Tongue (tissue), 1 donor: ENCODE measurements at regions not wholly inside any gene's neighbourhood (a gene's known extent, or its start where the extent isn't known, plus 50 kb on each side); places are given as distances from the start of the nearest gene placed in this dataset.

Experiments used
- DNase-seq: peaks from one replicate; pipeline ENCODE4 v3.0.0-alpha.2; 2015

DNA sequence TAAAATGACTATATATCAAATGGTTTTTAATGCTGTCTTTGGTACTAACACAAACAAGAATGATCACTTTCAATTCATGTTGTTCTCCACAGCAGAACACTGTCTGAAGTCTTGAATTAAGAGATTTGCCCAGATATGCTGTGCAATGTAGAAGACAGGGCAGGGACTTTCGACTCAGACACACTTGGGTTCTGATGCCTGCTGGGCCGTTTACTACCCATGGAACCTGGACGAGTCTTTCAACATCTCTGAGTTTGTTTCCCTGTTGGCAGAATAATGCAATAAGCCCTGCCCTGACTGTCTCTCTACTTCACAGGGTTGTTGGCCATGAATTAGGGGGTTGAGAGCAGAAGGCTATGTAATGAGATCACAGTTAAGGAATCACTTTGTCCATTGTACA is 162.6 kb upstream of the TMPO start:
- DNase-seq, result no peak

DNA sequence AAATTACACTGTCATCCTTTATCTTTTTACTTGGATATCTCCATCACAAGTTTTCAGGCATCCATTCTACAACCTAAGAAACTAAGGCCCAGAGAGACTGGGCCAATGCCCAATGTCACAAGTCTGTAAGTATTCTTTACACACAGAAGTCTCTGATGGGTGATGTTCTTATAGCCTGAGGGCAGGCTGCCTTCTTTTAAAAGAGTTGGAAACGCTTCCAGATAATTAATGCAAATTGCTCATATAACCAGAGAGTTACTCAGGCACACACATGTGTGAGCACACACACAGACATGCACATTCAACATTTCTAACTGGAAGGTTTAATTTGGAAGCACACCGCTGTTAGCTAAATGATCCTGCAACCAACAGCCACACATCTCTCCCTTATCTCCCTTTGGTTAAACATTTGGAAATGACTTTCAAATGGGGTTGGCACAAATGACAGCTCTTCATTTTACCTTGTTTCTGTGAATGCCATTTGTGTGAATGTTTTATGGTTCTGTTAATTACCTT is 160.8 kb upstream of the TMPO start:
- no peak for DNase-seq

DNA sequence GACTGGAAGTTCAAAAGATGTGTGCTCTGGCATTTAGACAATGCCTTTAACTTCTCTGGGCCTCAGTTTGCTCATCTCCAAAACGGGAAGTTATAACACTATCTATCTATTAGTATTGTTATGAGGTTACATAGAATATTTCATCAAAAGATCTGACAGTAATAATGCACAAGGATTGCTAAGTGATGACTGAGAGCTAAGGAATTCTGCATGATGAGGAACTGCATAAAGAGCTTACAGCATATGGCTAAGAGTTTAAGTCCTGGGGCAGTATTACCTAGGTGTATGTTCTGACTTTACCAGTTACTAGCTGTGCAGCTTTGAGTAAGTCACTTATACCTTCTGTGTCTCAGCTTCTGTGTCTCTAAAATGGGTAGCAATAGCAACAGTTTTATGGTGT is 160.1 kb upstream of the TMPO start:
- no peak for DNase-seq

DNA sequence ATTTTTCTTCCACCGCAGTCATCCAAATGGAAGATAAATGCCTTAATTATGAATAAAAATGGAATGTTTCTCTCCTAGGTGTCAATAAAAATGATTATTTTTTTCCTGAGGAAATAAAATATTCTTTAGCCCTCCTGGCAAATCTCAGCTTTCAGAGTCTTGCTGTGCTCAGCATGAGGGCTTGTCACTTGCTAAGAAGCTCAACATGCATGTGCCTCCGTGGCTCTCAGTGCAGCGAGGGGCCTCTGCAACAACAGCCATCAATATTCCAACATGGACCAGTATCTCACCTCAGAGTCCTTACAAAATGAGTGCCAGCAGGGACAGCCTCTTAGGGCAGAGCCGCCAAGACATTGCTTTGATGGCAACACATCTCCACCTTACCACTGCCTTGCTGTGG is 159.5 kb upstream of the TMPO start:
- no peak for DNase-seq

DNA sequence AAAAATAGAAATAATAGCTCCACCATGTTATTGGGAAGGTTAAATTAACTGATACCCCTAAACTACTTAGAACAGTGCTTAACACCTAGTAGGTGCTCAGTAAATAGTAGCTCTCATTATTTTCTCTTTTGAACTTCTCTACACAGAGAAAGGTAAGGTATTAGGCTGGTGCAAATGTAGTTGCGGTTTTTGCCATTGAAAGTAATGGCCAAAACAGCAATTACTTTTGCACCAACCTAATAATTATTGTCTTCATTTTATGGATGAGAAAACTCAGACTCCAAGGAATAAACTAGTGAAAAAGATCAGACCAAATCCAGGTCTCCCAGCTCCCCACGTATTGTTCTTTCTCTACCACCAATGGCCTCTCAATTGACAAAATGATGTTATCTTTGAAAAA is 157.2 kb upstream of the TMPO start:
- DNase-seq, result no peak

DNA sequence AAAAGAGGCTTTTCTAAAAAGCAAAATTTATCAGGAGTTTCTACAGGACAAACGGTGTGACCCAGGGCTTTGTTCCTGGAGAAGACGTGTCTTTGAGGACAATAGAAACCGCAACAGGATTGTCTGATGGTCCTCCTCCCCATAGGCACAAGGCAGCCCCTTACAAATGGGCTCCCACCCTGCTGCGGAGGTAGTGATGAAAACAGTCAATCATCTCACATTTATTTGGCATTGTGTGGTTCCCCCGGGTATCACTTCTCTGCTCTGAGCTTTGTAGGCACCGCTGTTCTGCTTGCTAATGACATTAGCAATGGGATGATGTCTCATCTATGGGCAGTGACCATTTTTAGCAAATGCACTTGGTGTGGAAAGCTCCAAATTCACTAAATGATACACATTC is 155.5 kb upstream of the TMPO start:
- DNase-seq, result no peak

DNA sequence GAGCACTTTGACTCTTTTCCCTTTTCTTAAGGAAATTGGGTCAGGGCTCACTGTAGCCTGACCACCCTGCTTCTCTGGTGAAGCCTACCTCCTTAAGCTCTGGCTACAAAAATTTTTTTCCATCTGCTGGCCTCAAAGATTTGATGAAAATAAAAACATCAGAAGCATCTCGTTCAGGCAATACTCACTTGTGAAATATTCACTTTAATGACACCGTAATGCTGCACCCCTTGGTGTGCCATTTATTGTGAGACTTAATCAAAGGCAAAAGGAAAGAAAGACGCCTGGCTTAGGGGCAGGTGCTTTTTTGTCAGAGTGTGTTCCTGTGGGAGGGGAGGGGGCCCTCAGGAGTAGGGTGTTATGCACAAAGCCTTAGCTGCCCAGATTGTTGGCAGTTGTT is 155.0 kb upstream of the TMPO start:
- no peak for DNase-seq

DNA sequence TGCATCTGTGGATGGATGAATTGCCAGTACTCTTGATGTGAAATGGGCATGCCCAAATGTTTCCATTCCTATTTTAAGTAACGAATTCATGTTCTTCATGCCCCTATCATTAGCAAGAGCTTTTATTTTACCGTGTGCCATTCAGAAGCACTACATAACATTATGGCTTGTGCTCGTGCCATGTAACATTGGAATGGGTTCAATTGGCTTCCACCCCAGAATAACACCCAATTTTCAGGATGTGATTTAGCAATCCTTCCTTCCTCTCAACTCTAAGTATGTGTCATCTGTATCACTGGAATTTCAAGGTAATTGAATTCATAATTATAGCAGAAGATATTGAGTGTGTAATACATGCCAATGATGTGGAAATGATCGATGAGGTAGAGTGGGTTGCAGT is 145.8 kb upstream of the TMPO start:
- DNase-seq, result no peak

DNA sequence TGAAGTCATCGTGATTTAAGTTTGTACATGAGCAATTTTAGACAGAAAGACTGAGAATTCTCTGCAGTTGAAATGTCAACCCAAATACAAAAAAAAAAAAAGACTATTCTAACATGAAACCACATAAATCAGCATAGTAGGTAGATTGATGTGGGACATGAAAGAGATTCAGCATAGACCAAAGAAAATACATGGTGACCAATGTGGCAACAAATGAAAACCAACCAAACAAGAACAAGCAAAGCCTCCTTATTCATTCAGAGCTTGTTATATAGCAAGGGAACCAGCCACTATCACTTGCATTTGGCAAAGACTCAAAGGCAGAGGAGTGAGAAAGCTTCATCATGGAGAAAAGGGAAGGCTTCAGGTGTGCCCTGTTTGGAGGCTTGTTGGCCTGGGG is 144.4 kb upstream of the TMPO start:
- no peak for DNase-seq

DNA sequence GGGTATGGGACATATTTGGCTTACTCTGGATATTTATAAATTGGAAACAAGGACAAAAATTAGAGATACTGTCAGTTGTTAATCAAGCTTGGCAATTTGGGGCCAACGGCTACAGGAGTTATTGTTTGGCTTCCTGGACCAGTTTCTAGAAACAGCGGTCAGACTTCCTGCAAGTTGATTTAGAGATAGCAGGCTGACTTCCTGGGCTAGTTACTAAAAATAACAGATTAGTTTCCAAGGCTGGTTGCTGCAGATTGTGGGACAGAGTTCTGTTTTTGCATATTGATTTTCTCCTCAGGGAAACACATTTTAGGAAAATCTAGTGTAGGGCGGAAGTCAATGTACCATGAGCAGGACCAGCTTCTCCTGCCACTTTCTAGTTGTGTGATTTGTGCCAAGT is 144.0 kb upstream of the TMPO start:
- DNase-seq, result no peak

DNA sequence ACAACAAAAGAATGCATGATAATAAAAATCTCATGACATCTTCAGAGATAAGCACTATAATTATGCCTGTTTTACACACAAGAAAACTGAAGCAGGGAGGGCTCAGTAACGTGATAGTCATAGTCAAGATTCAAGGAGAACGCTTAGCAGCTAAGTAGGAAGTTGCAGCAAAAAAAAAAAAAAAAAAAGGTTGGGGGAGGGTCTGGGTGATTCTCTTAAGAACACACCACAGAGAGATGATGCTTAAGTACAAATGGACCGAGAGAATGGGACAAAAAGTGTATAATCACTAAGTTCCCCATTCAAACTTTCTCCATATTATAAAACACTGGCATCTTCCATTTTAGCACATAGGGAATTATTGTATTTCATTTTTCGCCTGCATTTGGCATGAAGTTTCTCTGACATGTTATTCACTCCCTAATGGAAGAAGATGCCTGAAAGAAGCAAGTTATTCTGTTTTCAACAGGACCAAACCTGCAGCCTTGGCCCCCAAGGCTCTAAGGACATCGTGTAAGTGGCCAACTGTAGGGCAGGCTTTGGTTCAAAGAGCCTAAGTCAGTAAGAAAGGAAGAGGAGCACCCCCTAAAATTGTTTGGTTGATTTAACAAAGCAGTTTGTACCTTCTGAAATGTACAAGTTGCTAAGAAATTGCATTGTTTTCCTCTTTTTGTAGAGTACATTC is 142.9 kb upstream of the TMPO start:
- DNase-seq, result no peak

DNA sequence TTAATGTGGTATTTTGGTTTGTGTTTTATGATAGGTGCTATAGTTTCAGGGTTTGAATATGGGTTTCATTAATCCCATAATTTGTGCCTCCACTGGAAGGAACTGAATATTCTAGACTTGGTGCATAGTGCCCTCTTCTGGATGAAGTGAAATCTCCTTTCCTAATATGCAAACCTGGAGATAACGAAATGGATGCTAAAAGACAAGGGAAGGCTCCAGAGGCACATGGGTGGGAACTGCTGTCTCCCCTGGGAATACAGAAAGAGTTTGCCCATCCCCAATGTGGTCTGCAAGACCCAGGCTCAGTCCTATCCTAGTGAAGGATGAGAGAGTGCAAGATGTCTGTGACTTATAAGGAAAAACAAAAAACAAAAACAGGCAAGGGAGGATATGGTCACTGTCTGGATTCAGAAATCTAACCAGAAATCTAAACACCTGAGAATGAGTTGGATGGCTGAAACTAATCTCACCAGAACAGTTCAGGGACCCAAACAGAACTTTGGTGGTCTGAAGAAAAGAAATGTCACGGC is 142.3 kb upstream of the TMPO start:
- DNase-seq, result peak; percentile 76

DNA sequence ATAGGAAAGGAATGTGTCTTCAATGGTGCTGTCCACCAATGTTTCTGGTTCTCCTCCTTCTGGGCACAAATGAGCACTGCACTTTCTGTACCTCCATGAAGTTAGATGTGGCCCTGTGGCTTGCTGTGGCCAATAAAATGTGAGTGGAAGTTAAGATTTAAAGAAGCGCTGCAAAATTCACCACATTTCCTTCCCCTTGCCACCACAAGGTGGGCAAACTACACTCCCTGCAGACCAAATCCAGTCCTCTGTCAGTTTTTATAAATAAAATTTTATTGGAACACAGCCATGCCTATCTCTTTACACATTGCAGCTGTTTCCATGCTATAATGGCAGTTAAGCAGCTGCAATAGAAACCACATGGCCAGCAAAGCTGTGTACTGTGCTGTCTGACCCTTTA is 141.4 kb upstream of the TMPO start:
- DNase-seq, result peak; percentile 83

DNA sequence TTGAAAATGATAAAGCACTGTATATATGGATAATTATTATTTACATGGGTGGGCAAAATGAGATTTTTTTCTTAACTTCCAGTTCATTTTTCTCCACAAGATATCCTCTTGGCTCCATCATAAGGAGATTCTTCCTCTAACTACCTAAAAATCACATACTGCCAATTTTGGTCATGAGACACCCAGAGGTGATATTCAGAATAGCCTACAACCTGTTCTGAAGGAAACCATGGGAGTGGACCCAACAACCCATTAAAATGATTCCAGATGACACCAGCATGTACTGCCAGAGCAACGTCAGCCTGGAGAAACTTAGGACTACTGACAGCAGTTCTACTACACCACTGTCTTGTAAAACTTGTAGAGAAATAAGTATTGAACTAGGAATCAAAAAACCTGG is 136.3 kb upstream of the TMPO start:
- DNase-seq, result no peak

DNA sequence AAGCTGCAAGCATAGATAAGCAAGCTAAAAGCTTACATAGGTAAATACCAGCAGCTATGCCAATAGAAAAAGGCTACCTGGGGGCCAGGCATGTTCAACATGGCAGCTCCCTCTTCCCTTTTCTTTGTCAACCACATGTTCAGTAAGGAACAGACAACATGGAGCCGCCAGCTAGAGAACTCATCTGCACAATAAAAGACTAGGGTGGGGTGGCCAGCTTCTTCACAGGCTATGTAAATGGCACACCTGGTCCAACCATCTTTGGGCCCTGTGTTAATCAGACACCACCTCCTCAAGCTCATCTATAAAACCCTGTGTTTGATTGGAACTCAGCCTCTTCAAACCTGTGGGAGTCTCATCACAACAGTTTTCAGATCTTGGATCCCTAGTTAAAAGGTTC is 129.7 kb upstream of the TMPO start:
- DNase-seq, result no peak

DNA sequence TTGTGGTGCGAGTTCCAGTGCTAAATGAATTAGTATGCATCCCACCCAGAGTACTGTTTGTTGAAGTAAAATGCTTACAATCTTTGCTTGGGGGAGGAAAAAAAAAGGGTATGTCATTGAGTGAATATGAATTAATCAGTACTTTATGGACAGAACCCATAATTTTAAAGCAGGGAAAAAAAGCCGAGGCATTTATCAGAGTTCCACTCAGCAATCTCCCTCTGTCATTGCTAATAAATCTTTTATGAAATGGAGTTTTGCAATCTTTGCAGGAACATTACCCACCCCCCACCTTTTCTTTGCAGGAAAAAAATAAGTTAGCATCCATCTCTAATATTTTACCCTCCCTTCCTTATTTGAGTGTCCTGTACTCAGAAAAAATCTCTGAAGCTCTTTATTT is 127.9 kb upstream of the TMPO start:
- DNase-seq, result no peak

DNA sequence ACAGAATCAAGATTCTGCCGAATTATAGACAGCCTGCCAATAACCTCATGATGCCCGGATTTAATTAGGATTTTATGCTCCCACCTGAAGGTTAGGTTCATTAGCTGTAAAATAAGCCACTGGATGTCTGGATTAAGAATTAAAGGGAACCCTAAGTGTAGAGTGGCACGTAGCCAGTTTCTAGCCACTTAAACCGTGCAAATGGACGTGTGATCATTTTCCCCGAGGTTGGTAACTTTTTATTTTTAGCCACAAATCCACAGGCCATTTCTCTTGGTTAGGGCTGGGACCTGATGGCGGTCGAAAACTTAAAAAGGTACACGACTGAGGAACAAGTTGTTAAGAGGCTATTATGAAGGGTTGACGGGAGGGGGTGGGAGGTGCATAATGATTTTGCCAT is 127.3 kb upstream of the TMPO start:
- DNase-seq, result no peak

DNA sequence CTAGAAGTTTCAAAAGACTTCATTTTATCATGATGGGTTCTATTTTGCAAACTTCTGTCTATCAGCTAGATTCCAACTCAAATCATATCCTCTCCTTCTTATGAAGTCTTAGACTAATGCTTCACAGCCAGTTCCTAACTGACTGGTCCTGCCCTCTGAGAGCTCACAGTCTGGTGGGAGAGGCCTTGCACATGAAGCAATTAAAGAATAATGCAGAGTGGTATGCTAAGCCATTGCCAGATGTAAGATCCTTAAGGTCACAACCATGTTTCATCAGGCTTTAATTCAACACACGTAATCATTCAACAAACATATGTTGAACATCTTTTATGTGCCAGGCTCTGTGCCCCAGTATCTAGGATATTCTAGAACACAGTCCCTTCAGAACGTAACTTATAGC is 125.8 kb upstream of the TMPO start:
- DNase-seq, result no peak

DNA sequence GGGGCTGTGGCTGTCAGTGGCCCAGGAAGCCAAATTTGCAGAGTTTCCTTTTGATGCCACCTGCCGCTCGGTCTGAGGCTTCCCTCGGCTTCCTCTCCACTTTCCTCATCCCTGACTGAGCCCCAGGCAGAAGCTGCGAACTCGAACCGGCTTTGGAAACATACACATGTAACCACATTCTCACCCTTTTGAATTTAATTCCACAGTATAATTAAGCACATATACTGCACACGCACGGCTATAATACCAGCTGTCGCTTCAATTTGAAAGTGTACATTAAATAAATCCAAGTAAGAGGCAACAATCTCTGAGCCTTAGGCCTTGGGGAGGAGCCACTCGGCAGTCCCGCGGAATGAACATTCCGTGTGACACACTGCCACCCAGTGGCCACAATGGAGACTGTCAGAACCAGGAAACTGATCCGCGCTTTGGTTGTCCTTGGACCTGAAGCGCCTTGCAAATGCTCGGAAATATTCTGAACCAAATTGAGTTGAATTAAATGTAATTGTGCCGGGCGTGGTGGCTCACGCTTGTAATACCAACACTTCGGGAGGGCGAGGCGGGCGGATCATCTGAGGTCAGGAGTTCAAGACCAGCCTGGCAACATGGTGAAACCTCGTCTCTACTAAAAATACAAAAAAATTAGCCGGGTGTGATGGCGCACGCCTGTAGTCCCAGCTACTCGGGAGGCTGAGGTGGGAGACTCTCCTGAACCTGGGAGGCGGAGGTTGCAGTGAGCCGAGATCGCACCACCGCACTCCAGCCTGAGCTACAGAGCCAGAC is 117.9 kb upstream of the TMPO start:
- peak; percentile 93 for DNase-seq

DNA sequence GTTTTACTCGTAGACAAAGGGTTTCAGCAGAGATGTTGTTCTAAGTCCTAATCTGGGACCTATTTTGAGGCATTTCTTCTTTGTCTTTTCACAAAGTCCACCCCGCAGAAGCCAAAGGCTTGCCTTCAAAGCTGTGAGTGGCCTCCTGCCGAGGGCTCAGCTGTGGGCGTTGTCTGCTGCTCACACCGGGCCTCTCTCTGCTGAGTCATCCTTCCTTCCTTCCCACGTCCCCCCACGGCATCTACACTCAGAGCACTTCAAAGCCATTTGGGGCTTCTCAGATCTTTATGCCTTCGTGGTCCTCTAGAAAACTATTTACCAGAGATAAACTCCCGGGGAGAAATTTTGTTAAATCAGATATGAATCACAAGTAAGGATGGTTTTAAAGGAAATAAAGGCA is 115.9 kb upstream of the TMPO start:
- DNase-seq, result peak; percentile 11

DNA sequence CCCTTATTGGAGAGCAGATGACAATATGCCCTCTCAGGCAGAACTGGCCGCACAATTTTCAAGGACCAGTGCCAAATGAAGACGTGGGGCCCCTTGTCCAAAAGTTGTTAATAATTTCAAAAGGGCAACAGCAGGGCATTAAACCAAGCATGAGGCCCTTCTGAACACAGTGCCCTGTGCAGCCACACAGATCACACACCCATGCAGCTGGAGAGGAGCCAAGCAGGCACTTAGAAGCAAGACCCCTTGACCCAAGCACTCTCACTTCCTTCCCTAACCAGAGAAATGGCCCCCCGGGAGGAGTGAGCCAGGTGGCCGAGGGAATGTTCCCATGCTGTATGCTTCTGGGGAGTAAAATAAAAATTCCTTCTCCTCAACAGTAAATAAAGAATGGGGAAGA is 114.0 kb upstream of the TMPO start:
- peak; percentile 44 for DNase-seq

DNA sequence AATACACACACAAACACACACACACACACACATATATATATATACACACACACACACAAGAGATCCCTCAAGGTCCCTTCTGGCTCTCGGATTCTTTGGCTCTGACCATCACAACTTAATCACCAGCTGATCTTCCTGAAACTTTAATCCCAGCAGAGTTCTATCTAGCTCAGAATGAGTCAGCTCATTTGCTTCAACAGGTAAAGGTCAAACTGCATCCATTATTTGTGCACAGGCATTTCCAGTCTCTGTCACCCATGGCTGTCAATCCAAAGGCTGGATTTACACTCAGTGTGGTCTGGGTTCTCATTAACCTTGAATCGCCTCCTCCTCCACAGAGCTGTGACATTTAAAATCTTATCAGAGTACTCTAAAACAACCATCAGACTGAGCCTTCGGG is 113.3 kb upstream of the TMPO start:
- no peak for DNase-seq

DNA sequence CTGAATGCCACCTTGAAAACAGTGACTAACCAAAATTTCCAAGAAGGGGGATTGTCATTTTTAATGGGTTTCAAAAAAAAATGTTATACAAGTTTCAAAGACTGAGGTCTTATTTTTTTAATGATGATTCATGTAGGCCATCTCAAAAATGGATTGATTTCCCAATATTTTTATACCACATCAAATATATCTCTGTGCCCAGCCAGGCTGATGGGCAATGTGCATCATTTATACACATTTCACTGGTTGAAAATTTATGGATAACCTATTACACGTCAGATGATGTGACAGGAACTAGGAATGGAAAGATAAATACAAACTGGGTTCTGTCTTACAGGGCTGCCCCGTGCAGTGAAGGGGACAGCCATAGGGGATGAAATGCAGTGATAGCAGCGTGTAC is 112.7 kb upstream of the TMPO start:
- DNase-seq, result no peak

DNA sequence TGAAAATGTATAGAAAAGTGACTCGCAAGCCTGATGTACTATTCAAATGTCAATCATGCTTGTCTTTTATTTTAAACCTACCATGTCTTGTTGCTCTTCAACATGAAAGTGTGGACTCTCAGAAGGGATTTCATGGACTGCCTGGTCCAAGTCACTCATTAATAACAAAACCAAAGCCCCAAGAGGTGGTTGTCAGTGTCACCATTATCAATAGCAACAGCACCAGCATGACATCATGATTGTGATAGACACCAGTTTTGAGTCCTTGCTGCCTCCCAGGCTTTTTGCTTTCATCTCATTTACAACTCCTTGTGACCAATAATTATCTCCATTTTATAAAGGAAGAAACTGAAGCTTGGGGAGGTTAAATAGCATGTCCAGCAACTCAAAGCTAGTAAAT is 112.0 kb upstream of the TMPO start:
- no peak for DNase-seq
